ENCODE measurements at regions not wholly inside any gene's neighbourhood (a gene's known extent, or its start where the extent isn't known, plus 50 kb on each side); places are given as distances from the start of the nearest gene placed in this dataset.

DNA sequence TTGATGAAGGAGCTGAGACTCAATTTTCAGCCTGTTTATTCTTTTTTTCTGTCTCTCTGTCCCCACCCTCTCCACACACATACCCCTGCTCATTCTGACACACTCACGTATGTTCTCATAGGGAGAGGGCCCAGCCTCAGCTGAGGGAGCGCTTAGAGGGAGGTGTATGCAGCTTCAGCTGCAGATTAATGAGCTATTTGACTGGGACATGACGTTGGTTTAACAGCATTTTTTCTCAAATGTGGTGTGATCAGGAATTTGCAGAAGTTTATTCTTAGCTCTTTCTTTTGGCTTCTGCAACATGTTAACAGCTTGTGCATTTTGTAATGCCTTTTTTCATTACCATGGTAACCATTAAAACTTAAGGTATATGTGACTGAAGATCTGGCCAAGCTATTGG, 1547.1 kb upstream of the PIK3C3 start:
- Histone ChIP-seq H3K9me3 (no peaks in the 10 kb centered on the region), H3K4me1 (no peaks in the 10 kb centered on the region), H3K36me3 (no peaks in the 10 kb centered on the region), H3K4me3 (no peak overlapping the region), H3K27ac (no peak overlapping the region), H3K27me3 (no peaks in the 10 kb centered on the region)
- TF ChIP-seq, protein P1, sequence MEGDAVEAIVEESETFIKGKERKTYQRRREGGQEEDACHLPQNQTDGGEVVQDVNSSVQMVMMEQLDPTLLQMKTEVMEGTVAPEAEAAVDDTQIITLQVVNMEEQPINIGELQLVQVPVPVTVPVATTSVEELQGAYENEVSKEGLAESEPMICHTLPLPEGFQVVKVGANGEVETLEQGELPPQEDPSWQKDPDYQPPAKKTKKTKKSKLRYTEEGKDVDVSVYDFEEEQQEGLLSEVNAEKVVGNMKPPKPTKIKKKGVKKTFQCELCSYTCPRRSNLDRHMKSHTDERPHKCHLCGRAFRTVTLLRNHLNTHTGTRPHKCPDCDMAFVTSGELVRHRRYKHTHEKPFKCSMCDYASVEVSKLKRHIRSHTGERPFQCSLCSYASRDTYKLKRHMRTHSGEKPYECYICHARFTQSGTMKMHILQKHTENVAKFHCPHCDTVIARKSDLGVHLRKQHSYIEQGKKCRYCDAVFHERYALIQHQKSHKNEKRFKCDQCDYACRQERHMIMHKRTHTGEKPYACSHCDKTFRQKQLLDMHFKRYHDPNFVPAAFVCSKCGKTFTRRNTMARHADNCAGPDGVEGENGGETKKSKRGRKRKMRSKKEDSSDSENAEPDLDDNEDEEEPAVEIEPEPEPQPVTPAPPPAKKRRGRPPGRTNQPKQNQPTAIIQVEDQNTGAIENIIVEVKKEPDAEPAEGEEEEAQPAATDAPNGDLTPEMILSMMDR (IDR thresholded peaks at IDR 0.05), result no peak
- TF ChIP-seq POLR2A (IDR thresholded peaks at IDR 0.05), result no peak
- DNase-seq, result no peak

DNA sequence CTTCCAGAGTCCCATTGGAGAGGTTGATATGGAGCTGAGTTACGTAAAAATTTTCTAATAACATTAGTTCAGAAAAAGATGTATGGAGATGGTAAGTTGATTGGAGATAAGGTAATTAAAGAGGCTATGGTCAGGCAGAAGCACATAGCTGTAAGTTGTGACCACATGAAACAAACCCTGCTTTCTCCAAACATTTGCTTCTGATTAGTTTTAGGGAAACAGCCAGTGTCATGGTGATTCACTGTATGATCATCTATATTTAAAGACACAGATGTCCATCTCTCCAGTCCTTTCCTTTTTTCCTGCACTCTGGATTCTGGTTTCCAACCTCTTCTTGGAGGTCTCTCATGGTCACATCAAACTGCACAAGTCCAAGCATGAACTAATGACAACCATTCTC, 1550.8 kb upstream of the PIK3C3 start:
- Histone ChIP-seq H3K4me3 (no peak overlapping the region), H3K27ac (no peak overlapping the region), H3K9me3 (no peaks in the 10 kb centered on the region), H3K4me1 (no peaks in the 10 kb centered on the region), H3K27me3 (no peaks in the 10 kb centered on the region), H3K36me3 (no peaks in the 10 kb centered on the region)
- TF ChIP-seq, protein P1 (IDR thresholded peaks at IDR 0.05), result no peak
- no peak for TF ChIP-seq POLR2A (IDR thresholded peaks at IDR 0.05)
- DNase-seq, result no peak

DNA sequence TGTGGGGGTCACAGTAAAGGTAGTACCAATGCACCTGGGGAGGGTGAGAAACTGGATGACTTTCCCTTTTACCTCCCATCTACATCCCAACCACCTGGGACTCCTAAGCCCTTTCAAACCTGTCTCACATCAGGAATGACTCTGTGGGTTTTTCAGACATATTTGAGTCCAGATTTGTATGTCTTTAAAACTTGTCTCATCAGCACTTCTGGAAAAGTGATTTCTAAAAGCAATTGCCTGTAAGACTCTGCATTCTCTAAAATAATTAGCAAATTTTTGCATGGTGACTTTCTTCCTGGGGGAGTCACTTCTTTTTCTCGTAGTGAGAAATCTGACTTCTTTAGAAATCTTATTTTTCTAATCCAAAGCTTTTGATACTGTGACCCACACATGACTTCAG, 1553.0 kb upstream of the PIK3C3 start:
- no peak for TF ChIP-seq POLR2A (IDR thresholded peaks at IDR 0.05)
- TF ChIP-seq, protein P1 (IDR thresholded peaks at IDR 0.05), result no peak
- H3K36me3 ChIP-seq, result no peaks in the 10 kb centered on the region
- H3K4me3 ChIP-seq, result no peak overlapping the region
- DNase-seq, result no peak
- H3K27me3 ChIP-seq, result no peaks in the 10 kb centered on the region
- no peak overlapping the region for H3K27ac ChIP-seq
- no peaks in the 10 kb centered on the region for H3K4me1 ChIP-seq
- H3K9me3 ChIP-seq, result no peaks in the 10 kb centered on the region

DNA sequence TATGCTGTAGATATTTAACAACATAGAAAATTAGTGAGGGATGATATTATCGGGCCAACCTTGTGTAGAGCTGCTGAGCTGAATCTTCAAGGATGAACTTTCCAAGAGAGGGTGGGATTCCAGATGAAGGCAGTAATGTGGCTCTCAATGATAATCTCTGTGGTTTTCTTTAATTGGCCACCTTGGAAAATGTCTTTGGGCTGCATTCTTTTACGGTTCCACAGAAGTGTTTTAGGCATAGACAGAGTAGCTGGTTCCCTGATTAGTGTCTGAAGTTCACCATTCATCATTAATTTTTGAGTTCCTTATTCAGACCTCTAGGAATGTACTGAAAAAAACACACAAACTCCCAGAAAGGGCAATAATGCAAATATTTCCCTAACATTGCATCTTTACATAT, 1566.9 kb upstream of the PIK3C3 start:
- no peaks in the 10 kb centered on the region for H3K27me3 ChIP-seq
- H3K27ac ChIP-seq, result no peak overlapping the region
- DNase-seq, result no peak
- no peaks in the 10 kb centered on the region for H3K4me1 ChIP-seq
- H3K4me3 ChIP-seq, result no peak overlapping the region
- no peak for TF ChIP-seq POLR2A (IDR thresholded peaks at IDR 0.05)
- TF ChIP-seq, protein P1 (IDR thresholded peaks at IDR 0.05), result no peak
- no peaks in the 10 kb centered on the region for H3K36me3 ChIP-seq
- no peaks in the 10 kb centered on the region for H3K9me3 ChIP-seq

DNA sequence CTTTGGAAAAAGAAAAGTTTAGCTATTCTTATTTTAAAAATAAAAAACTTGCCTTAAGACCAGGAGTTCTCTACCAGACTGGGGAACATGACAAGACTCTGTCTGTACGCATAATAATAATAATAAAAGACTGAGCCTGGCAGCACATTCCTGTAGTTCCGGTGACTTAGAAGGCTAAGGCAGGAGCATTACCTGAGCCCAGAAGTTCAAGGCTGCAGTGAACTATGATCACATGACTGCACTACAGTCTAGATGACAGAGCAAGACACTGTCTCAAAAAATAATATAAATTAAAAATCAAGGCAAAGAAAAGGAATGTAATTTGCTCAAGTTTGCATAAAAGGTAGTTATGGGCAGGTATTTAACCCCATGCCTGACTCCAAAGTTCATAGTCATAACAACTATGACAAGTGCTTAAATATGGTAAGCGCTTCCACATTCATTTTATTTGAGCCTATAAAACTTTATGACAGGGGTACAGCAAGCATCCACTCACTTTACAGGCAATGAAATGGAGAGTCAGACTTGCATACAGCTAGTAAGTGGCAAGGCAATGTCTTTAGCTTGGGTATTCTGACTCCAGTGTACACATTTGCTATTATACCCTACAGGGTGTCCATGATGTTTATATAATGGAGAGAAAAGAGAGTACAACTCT, 1567.8 kb upstream of the PIK3C3 start:
- Histone ChIP-seq H3K27me3 (no peaks in the 10 kb centered on the region), H3K36me3 (no peaks in the 10 kb centered on the region), H3K27ac (no peak overlapping the region), H3K4me3 (no peak overlapping the region), H3K4me1 (no peaks in the 10 kb centered on the region), H3K9me3 (no peaks in the 10 kb centered on the region)
- DNase-seq, result no peak
- TF ChIP-seq, protein P1 (IDR thresholded peaks at IDR 0.05), result no peak
- no peak for TF ChIP-seq POLR2A (IDR thresholded peaks at IDR 0.05)

DNA sequence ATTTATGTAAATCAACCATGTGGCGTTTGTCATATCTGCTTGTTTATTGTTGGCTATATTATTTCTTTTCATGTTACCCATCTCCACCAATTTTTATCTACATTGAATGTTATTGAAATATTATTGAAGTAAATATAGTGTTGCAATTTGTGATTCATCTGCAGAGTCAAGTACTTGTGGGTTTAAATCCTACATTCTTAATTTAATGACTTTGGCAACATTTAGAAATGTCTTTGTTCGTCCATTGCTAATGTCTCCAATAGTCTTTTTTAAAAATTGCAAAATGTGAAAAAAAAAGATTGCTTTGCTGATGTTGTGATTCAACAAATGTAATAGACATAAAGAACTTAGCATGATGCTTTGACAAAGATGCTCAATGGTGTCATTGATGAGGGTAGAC, 1572.8 kb upstream of the PIK3C3 start:
- no peak overlapping the region for H3K27ac ChIP-seq
- no peaks in the 10 kb centered on the region for H3K27me3 ChIP-seq
- H3K36me3 ChIP-seq, result no peaks in the 10 kb centered on the region
- no peaks in the 10 kb centered on the region for H3K4me1 ChIP-seq
- H3K9me3 ChIP-seq, result no peaks in the 10 kb centered on the region
- TF ChIP-seq, protein P1 (IDR thresholded peaks at IDR 0.05), result no peak
- DNase-seq, result no peak
- no peak overlapping the region for H3K4me3 ChIP-seq

Data from Peyer's patch (tissue), 4 donors.